ENCODE measurements at regions not wholly inside any gene's neighbourhood (a gene's known extent, or its start where the extent isn't known, plus 50 kb on each side); places are given as distances from the start of the nearest gene placed in this dataset.

- TF ChIP-seq ZNF266 (tag by site-specific recombination; IDR thresholded peaks at IDR 0.05; ENCODE audit: low read depth) (no peak), ZNF274 (IDR thresholded peaks at IDR 0.05; ENCODE audit: low read length) (no peak), ZNF274 (tag by site-specific recombination; IDR thresholded peaks at IDR 0.05; ENCODE audit: borderline replicate concordance) (no peak)
Observed at GRCh38 chr9:28120184-28120583, 546.9 kb upstream of the C9orf72 start.

All from HEK293 (cell line).